ENCODE measurements at regions not wholly inside any gene's neighbourhood (a gene's known extent, or its start where the extent isn't known, plus 50 kb on each side); places are given as distances from the start of the nearest gene placed in this dataset.
A peak's percentile ranks its signal among the peaks of the same experiment; 100 is the strongest.

DNA sequence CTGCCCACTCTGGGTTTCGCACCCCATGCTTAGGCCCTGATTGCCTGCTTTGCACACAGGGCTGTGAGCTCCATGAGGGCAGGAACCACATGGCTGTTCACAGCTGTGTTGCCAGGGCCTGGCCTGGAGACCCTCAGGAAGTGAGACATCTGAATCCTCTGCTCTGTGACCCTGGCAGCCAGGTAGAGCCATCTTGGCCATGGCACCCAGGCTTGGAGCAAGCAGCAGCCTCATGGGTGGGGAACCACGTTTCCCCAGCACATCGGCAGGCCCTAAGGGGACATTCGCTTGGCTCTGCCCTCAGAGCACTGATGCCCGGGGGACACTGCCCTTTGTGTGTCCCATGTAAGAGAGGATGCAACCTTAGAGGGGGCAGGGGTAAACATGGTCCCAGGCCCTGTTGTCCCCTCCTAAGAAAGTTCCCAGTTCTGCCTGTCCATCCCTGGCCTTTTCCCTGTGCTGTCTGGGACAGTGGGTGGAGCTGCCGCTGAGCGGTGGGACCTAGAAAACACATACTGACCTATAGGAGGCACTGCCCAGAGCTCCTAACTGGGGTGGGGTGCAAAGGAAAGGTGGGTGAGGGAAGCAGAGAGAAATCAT is 144.1 kb upstream of the IER5L start:
- TF ChIP-seq, protein P1, sequence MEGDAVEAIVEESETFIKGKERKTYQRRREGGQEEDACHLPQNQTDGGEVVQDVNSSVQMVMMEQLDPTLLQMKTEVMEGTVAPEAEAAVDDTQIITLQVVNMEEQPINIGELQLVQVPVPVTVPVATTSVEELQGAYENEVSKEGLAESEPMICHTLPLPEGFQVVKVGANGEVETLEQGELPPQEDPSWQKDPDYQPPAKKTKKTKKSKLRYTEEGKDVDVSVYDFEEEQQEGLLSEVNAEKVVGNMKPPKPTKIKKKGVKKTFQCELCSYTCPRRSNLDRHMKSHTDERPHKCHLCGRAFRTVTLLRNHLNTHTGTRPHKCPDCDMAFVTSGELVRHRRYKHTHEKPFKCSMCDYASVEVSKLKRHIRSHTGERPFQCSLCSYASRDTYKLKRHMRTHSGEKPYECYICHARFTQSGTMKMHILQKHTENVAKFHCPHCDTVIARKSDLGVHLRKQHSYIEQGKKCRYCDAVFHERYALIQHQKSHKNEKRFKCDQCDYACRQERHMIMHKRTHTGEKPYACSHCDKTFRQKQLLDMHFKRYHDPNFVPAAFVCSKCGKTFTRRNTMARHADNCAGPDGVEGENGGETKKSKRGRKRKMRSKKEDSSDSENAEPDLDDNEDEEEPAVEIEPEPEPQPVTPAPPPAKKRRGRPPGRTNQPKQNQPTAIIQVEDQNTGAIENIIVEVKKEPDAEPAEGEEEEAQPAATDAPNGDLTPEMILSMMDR (IDR thresholded peaks at IDR 0.05) = peak; percentile 33
- no peaks in the 10 kb centered on the region for H3K27me3 Mint-ChIP-seq (ENCODE audit: low read depth)

GRCh38 chr9:129321286-129322021 is 143.4 kb upstream of the IER5L start:
- Mint-ChIP-seq H3K4me1 (ENCODE audit: low read depth) (peaks cover 80% of the 10 kb centered on the region), H3K9me3 (ENCODE audit: low read depth) (no peaks in the 10 kb centered on the region), H3K27ac (ENCODE audit: unreplicated experiment) (peak overlapping the region; percentile 79), H3K27me3 (ENCODE audit: low read depth) (no peaks in the 10 kb centered on the region), H3K36me3 (ENCODE audit: low read depth) (no peaks in the 10 kb centered on the region), H3K4me3 (ENCODE audit: unreplicated experiment) (peak overlapping the region; percentile 47)
- TF ChIP-seq, protein P1 (IDR thresholded peaks at IDR 0.05) = no peak
- peak; percentile 54 for DNase-seq (ENCODE audit: low spot score)

More for the DNA sequence above, 144.1 kb upstream of the IER5L start:
- Mint-ChIP-seq H3K9me3 (ENCODE audit: low read depth) (no peaks in the 10 kb centered on the region), H3K4me1 (ENCODE audit: low read depth) (peaks cover 75% of the 10 kb centered on the region), H3K4me3 (ENCODE audit: unreplicated experiment) (no peak overlapping the region), H3K36me3 (ENCODE audit: low read depth) (no peaks in the 10 kb centered on the region), H3K27ac (ENCODE audit: unreplicated experiment) (peak overlapping the region; percentile 73)
- peak; percentile 83 for DNase-seq (ENCODE audit: low spot score)

- Mint-ChIP-seq H3K27ac (ENCODE audit: unreplicated experiment) (peak overlapping the region; percentile 79), H3K4me3 (ENCODE audit: unreplicated experiment) (peak overlapping the region; percentile 54), H3K4me1 (ENCODE audit: low read depth) (peaks cover 87% of the 10 kb centered on the region), H3K36me3 (ENCODE audit: low read depth) (no peaks in the 10 kb centered on the region), H3K27me3 (ENCODE audit: low read depth) (no peaks in the 10 kb centered on the region), H3K9me3 (ENCODE audit: low read depth) (no peaks in the 10 kb centered on the region)
- TF ChIP-seq, protein P1 (IDR thresholded peaks at IDR 0.05) = peak; percentile 74
- peak; percentile 93 for DNase-seq (ENCODE audit: low spot score)
These were observed 142.7 kb upstream of the IER5L start for GRCh38 chr9:129320575-129321285.

DNA sequence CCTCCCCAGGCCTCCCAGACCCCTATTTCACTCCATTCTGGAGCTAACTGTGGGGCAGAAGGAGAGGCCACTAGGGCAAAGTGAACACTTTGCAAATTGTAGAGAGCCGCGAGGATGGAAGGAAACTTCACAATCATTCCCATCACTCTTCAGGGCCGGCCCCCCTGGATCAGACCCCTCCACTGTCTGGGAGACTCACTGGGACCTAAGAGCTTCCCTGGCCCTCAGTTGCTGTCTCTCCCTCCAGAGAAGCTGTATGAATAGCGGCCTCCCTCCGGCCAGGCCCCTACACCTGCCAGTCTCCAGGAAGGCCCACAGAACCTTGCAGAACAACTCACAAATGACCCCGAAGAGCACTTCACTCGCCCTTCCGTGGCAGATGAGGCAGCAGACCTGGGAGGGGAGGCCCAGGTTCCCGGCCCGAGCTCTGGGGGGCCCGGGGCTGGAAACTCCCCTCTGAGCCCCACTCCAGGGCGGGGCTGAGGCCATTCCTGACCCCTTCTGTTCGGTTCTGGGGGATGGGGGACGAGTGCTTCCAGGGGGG is 141.9 kb upstream of the IER5L start:
- peak overlapping the region; percentile 79 for H3K27ac Mint-ChIP-seq (ENCODE audit: unreplicated experiment)

More for the DNA sequence above, 141.9 kb upstream of the IER5L start:
- Mint-ChIP-seq H3K4me1 (ENCODE audit: low read depth) (peaks cover 94% of the 10 kb centered on the region), H3K9me3 (ENCODE audit: low read depth) (no peaks in the 10 kb centered on the region), H3K4me3 (ENCODE audit: unreplicated experiment) (peak overlapping the region; percentile 22), H3K27me3 (ENCODE audit: low read depth) (no peaks in the 10 kb centered on the region), H3K36me3 (ENCODE audit: low read depth) (no peaks in the 10 kb centered on the region)
- TF ChIP-seq, protein P1 (IDR thresholded peaks at IDR 0.05) = no peak
- DNase-seq (ENCODE audit: low spot score) = peak; percentile 50

Data from chondrocyte (in vitro differentiated cells).